Stomach (tissue), 8 donors: ENCODE measurements at regions not wholly inside any gene's neighbourhood (a gene's known extent, or its start where the extent isn't known, plus 50 kb on each side); places are given as distances from the start of the nearest gene placed in this dataset.

Experiments
- DNase-seq, 2 donors: peaks; one replicate each; pipeline versions ENCODE4 v3.0.0 to v3.0.0-alpha.2; 2013 to 2019
- H3K27ac ChIP-seq, 5 donors: fragments of 200-600 bp in 4 of 5; sonication (generic) in 4 of 5; one replicate each; pipeline ENCODE4 v1.5.1; 2013 to 2019; ENCODE audit warnings: mild to moderate bottlenecking in 1 of 5, moderate library complexity in 1 of 5
- H3K27me3 ChIP-seq, 3 donors: fragments of 200-600 bp; sonication (generic); one replicate each; pipeline ENCODE4 v1.5.1; 2017 to 2019; ENCODE audit warnings: mixed run types in 1 of 3
- H3K36me3 ChIP-seq, 4 donors: fragments of 200-600 bp; sonication (generic); 1 replicate in 3 of 4; 2 replicates in 1 of 4; pipeline ENCODE4 v1.5.1; 2016 to 2019
- H3K4me1 ChIP-seq, 4 donors: fragments of 200-600 bp; sonication (generic); one replicate each; pipeline ENCODE4 v1.5.1; 2016 to 2019
- H3K4me3 ChIP-seq, 4 donors: fragments of 200-600 bp; sonication (generic) in 3 of 4; one replicate each; pipeline ENCODE4 v1.5.1; 2016 to 2019; ENCODE audit warnings: mild to moderate bottlenecking in 1 of 4
- H3K9me3 ChIP-seq, 4 donors: fragments of 200-600 bp; sonication (generic); one replicate each; pipeline ENCODE4 v1.5.1; 2016 to 2019
- CTCF ChIP-seq, 7 experiments: fragments of 450-650 bp in 4 of 7; fragments of 200-600 bp in 3 of 7; sonication (generic) in 3 of 7; IDR thresholded peaks; one replicate each; pipeline ENCODE4 v1.5.1; 2016 to 2019; ENCODE audit warnings: antibody characterized with exemption in 7 of 7, control low read depth in 2 of 7, mild to moderate bottlenecking in 1 of 7
- EP300 ChIP-seq: sonication (generic); formaldehyde crosslinking; IDR thresholded peaks from one replicate; pipeline ENCODE4 v1.6.1; 2017; ENCODE audit warnings: antibody characterized with exemption
- POLR2A ChIP-seq, 4 donors: fragments of 450-650 bp; IDR thresholded peaks; one replicate each; pipeline ENCODE4 v1.6.1; 2016; ENCODE audit warnings: antibody characterized with exemption in 4 of 4, control low read depth in 2 of 4, mild to moderate bottlenecking in 1 of 4, moderate library complexity in 1 of 4
- POLR2AphosphoS5 ChIP-seq, 3 donors: sonication (generic); formaldehyde crosslinking; IDR thresholded peaks; one replicate each; pipeline ENCODE4 v1.6.1; 2016; ENCODE audit warnings: antibody characterized with exemption in 3 of 3
- WGBS, 5 donors: extraction: QIAGEN DNeasy Blood & Tissue Kit in 3 of 5; methylation state at CpG; one replicate each; pipeline versions ENCODE4 v1.1.5 to v1.1.7; 2013 to 2018; 5-methylcytosine and 5-hydroxymethylcytosine counted together
- intact Hi-C: fragments of 100-400 bp; cut with DNase I; formaldehyde crosslinking; loops from one replicate; pipeline ENCODE4 v1.15.1; 2023; ENCODE audit warnings: low total_unique reads
- donor health status: healthy with polysubstance abuse.
- donor health status: Bipolar disorder and iron deficiency.
- donor health status: healthy.

GRCh38 chr1:59041646-59042277 lies 255.1 kb upstream of the FGGY start:
- no peak for DNase-seq
- intact Hi-C loops: no loop called here
- WGBS, 5 donors: 75 to 84% (median 79%) methylated on average over 5 of the region's 5 CpGs
- Histone ChIP-seq H3K9me3 (no peaks in the 10 kb centered on the region), H3K27ac (peak overlapping the region in 1 of 5 donors; percentile 35), H3K36me3 (no peaks in the 10 kb centered on the region), H3K27me3 (no peaks in the 10 kb centered on the region), H3K4me3 (no peak overlapping the region), H3K4me1 (peaks cover 8 to 47% (median 20%) of the 10 kb centered on the region in 4 donors)
- TF ChIP-seq POLR2A (IDR thresholded peaks at IDR 0.05) (no peak), POLR2AphosphoS5 (IDR thresholded peaks at IDR 0.05) (no peak), CTCF (IDR thresholded peaks at IDR 0.05) (no peak), EP300 (no peak)

- TF ChIP-seq POLR2AphosphoS5 (IDR thresholded peaks at IDR 0.05): peak in 2 of 3 donors; percentile 13 to 48
- no peak for TF ChIP-seq EP300
- Histone ChIP-seq H3K4me3 (no peak overlapping the region), H3K27ac (peak overlapping the region in 4 of 5 donors; percentile 31 to 63 (median 48)), H3K36me3 (no peaks in the 10 kb centered on the region), H3K4me1 (peaks cover 11 to 51% (median 30%) of the 10 kb centered on the region in 4 donors), H3K27me3 (no peaks in the 10 kb centered on the region), H3K9me3 (no peaks in the 10 kb centered on the region)
- peak in 1 of 2 donors; percentile 53 for DNase-seq
- intact Hi-C loops: no loop called here
- WGBS, 5 donors: 40 to 64% (median 60%) methylated on average over 4 of the region's 4 CpGs
These were observed 253.1 kb upstream of the FGGY start for GRCh38 chr1:59043796-59044195.

GRCh38 chr1:59044535-59045121 lies 252.3 kb upstream of the FGGY start:
- TF ChIP-seq EP300: no peak
- TF ChIP-seq POLR2A (IDR thresholded peaks at IDR 0.05): no peak
- no peak for TF ChIP-seq CTCF (IDR thresholded peaks at IDR 0.05)
- no peak for TF ChIP-seq POLR2AphosphoS5 (IDR thresholded peaks at IDR 0.05)
- 69 to 85% (median 81%) methylated on average over 2 of the region's 2 CpGs for WGBS, 5 donors
- Histone ChIP-seq H3K9me3 (no peaks in the 10 kb centered on the region), H3K27ac (peak overlapping the region; percentile 4 to 63 (median 39)), H3K27me3 (no peaks in the 10 kb centered on the region), H3K36me3 (no peaks in the 10 kb centered on the region), H3K4me3 (no peak overlapping the region), H3K4me1 (peaks cover 11 to 51% (median 30%) of the 10 kb centered on the region in 4 donors)
- intact Hi-C loops: no loop called here
- peak in 1 of 2 donors; percentile 34 for DNase-seq

GRCh38 chr1:59045137-59045536 lies 251.8 kb upstream of the FGGY start:
- TF ChIP-seq POLR2A (IDR thresholded peaks at IDR 0.05): no peak
- no peak for TF ChIP-seq POLR2AphosphoS5 (IDR thresholded peaks at IDR 0.05)
- TF ChIP-seq CTCF (IDR thresholded peaks at IDR 0.05): no peak
- peaks cover 11 to 51% (median 30%) of the 10 kb centered on the region in 4 donors for H3K4me1 ChIP-seq
- H3K36me3 ChIP-seq: no peaks in the 10 kb centered on the region
- no peaks in the 10 kb centered on the region for H3K27me3 ChIP-seq
- WGBS, 5 donors: 67 to 80% (median 75%) methylated on average over 3 of the region's 3 CpGs
- H3K27ac ChIP-seq: peak overlapping the region in 2 of 5 donors; percentile 9 to 57
- H3K4me3 ChIP-seq: no peak overlapping the region
- no peak for DNase-seq
- no peaks in the 10 kb centered on the region for H3K9me3 ChIP-seq
- intact Hi-C loops: no loop called here

GRCh38 chr1:59045636-59046035 lies 251.3 kb upstream of the FGGY start:
- H3K9me3 ChIP-seq: no peaks in the 10 kb centered on the region
- intact Hi-C loops: no loop called here
- 77 to 93% (median 86%) methylated on average over 5 of the region's 5 CpGs for WGBS, 5 donors
- TF ChIP-seq POLR2AphosphoS5 (IDR thresholded peaks at IDR 0.05) (no peak), CTCF (IDR thresholded peaks at IDR 0.05) (no peak), POLR2A (IDR thresholded peaks at IDR 0.05) (no peak), EP300 (no peak)
- H3K4me3 ChIP-seq: no peak overlapping the region
- no peaks in the 10 kb centered on the region for H3K27me3 ChIP-seq
- peaks cover 11 to 51% (median 30%) of the 10 kb centered on the region in 4 donors for H3K4me1 ChIP-seq
- H3K27ac ChIP-seq: peak overlapping the region in 1 of 5 donors; percentile 72
- DNase-seq: no peak
- H3K36me3 ChIP-seq: no peaks in the 10 kb centered on the region
